Spinal cord (tissue), 9 donors: ENCODE measurements at regions not wholly inside any gene's neighbourhood (a gene's known extent, or its start where the extent isn't known, plus 50 kb on each side); places are given as distances from the start of the nearest gene placed in this dataset.

Experiments
- DNase-seq, 6 donors: peaks; one replicate each; pipeline versions ENCODE4 v3.0.0 to v3.0.0-alpha.2; 2013 to 2015; ENCODE audit warnings: low spot score in 6 of 6, low read depth in 4 of 6
- H3K27ac ChIP-seq: one replicate; pipeline ENCODE4 v1.5.1; 2013; ENCODE audit warnings: low read depth, low read length, control low read depth
- H3K27me3 ChIP-seq: one replicate; pipeline ENCODE4 v1.6.1; 2013; ENCODE audit warnings: low read length; ENCODE audit not compliant: control insufficient read depth, insufficient read depth
- H3K36me3 ChIP-seq: one replicate; pipeline ENCODE4 v1.6.1; 2013; ENCODE audit warnings: low read length; ENCODE audit not compliant: control insufficient read depth, insufficient read depth
- H3K4me1 ChIP-seq: one replicate; pipeline ENCODE4 v1.6.1; 2013; ENCODE audit warnings: low read length; ENCODE audit not compliant: control insufficient read depth, insufficient read depth
- H3K4me3 ChIP-seq: one replicate; pipeline ENCODE4 v1.5.1; 2013; ENCODE audit warnings: low read depth, low read length, control low read depth
- H3K9me3 ChIP-seq: one replicate; pipeline ENCODE4 v1.6.1; 2013; ENCODE audit warnings: low read length; ENCODE audit not compliant: control insufficient read depth, insufficient read depth
- WGBS: methylation state at CpG from one replicate; pipeline ENCODE4 v1.1.5; 2013; ENCODE audit warnings: missing lambda C conversion rate; ENCODE audit not compliant: insufficient coverage; 5-methylcytosine and 5-hydroxymethylcytosine counted together
- donor health status: healthy.

DNA sequence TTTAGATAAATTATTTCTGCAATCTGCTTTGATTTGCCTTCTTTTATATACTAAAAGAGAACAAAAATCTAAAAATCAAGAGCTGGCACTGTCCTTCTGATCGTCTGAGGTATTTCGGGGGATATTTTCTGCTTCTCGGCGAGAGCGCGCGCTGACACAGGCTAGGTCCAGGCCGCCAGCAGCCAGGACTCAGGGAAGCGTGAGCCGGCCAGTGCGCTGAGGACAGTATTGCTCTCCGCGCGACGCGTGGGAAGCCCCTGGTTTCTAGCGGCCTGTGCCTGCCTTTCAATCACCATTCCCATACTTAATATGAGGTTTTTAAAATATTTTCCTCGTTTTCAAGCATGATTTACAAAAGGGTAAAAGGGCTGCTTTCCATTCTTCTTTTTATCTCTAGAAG, 307.3 kb upstream of the IRX1 start:
- H3K4me3 ChIP-seq: no peak overlapping the region
- no peaks in the 10 kb centered on the region for H3K36me3 ChIP-seq
- no peaks in the 10 kb centered on the region for H3K9me3 ChIP-seq
- peaks cover 3% of the 10 kb centered on the region for H3K27me3 ChIP-seq
- WGBS: 98% methylated on average over 11 of the region's 18 CpGs
- no peak for DNase-seq
- no peak overlapping the region for H3K27ac ChIP-seq
- H3K4me1 ChIP-seq: no peaks in the 10 kb centered on the region

DNA sequence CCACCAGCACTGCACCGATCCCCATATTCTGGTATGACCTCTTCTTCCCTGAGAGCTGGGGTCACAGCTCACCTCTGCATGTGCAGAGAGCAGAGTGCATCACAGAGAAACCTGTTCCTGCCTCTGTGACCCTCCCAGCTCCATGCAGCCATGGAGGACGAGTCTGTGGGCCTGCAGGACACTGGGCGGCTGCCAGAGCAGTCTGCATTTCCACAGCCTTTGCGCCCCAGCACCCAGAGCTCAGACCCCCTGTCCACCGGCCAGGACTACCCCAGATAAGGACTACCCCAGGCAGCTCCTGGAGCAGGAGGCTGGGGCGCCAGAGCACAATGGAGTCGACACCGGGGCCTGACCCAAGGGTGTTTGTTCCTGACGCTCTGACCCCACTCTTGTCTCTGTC, 308.1 kb upstream of the IRX1 start:
- 83% methylated on average over 6 of the region's 9 CpGs for WGBS
- H3K9me3 ChIP-seq: no peaks in the 10 kb centered on the region
- no peaks in the 10 kb centered on the region for H3K36me3 ChIP-seq
- DNase-seq: no peak
- no peaks in the 10 kb centered on the region for H3K4me1 ChIP-seq
- H3K27ac ChIP-seq: no peak overlapping the region
- H3K4me3 ChIP-seq: no peak overlapping the region
- H3K27me3 ChIP-seq: peaks cover 3% of the 10 kb centered on the region

DNA sequence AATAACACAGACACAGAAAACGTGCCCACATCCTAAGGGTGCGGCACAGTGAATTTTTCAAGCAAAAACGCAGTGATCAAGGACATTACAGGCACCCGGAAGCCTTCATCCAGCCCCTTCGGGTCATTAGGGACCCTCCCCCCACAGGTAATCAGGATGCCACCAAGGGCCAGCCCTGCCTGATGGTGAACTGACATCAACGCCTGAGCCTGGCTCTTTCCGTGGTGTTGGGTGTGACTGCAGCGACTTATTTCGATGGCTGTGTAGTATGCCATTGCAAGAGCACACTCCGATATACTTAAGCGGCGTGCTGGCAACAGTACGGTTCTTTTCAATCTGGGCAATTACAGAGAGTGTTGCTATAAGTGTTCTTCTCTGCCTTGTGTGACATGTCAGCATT, 310.0 kb upstream of the IRX1 start:
- Histone ChIP-seq H3K27me3 (peaks cover 3% of the 10 kb centered on the region), H3K9me3 (no peaks in the 10 kb centered on the region), H3K36me3 (no peaks in the 10 kb centered on the region), H3K4me3 (no peak overlapping the region), H3K27ac (no peak overlapping the region), H3K4me1 (no peaks in the 10 kb centered on the region)
- DNase-seq: no peak
- WGBS: 97% methylated on average over 12 of the region's 13 CpGs

DNA sequence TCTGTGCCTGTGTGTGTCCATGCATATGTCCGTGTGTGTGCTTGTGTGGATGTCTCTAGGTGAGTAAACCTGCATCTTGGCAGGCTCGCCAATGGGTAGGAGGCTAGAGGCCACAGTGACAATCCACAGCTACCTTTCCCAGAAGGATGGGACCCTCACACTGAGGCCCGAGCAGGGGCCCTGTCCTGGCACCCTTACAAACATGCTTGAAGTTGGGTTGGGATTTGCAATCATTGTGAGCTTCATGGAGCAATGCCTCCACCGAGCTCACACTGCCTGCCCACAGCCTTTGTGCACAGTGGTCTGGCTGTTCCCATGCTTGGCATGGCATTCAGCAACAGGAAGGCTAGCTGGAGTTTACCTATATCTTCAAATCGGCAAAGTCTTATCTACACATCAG, 311.1 kb upstream of the IRX1 start:
- no peaks in the 10 kb centered on the region for H3K9me3 ChIP-seq
- no peaks in the 10 kb centered on the region for H3K36me3 ChIP-seq
- peaks cover 3% of the 10 kb centered on the region for H3K27me3 ChIP-seq
- no peak overlapping the region for H3K4me3 ChIP-seq
- no peak overlapping the region for H3K27ac ChIP-seq
- no peak for DNase-seq
- no peaks in the 10 kb centered on the region for H3K4me1 ChIP-seq
- 87% methylated on average over 3 of the region's 5 CpGs for WGBS

DNA sequence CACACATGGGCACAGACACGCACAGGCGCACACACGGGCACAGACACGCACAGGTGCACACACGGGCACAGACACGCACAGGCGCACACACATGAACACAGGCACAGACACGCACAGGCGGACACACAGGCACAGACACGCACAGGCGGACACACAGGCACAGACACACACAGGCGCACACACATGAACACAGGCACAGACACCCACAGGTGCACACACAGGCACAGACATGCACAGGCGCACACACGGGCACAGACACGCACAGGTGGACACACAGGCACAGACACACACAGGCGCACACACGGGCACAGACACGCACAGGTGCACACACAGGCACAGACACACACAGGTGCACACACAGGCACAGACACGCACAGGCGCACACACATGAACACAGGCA, 312.8 kb upstream of the IRX1 start:
- Histone ChIP-seq H3K9me3 (no peaks in the 10 kb centered on the region), H3K4me3 (no peak overlapping the region), H3K27me3 (peaks cover 3% of the 10 kb centered on the region), H3K4me1 (peaks cover 3% of the 10 kb centered on the region), H3K36me3 (no peaks in the 10 kb centered on the region), H3K27ac (no peak overlapping the region)
- DNase-seq: no peak
- WGBS: 96% methylated on average over 20 of the region's 20 CpGs

DNA sequence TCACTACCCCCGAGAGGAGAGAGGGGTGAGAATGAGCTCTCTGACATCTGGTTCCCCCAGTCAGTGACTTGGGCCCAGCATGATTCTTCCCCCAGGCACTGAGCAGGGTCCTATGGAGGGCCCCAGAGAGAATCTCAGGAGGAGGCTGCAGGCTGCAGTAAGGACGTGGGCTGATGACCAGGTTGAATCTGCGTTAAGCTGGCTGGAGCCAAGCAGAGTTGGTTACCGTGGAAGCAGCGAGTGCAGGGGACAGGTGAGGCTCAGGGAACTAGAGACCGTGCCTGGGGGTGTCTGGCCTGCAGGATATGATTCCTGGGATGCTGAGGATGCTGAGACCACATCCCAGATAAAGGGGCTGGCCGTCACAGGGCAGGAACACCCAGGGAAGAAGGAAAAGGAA, 314.3 kb upstream of the IRX1 start:
- Histone ChIP-seq H3K27me3 (peaks cover 3% of the 10 kb centered on the region), H3K4me3 (no peak overlapping the region), H3K4me1 (peaks cover 8% of the 10 kb centered on the region), H3K27ac (no peak overlapping the region), H3K9me3 (no peaks in the 10 kb centered on the region), H3K36me3 (no peaks in the 10 kb centered on the region)
- 79% methylated on average over 6 of the region's 7 CpGs for WGBS
- DNase-seq: peak in 1 of 6 donors; percentile 51

DNA sequence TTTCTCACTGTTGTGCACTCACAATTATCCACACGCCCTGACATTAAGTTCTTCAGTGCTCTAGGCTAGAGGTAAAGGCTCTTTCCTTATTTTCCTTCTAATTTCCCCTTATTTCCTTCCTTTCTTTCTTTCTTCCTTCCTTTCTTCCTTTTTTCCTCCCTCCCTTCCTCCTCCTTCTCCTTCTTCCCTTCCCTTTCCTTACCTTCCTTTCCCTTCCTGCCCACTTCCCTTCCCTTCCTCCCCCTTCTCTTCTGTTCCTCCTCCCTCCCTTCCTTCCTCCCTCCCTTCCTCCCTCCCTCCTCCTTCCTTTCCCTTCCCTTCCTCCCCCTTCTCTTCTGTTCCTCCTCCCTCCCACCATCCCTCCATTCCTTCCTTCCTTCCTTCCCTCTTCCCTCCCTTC, 317.0 kb upstream of the IRX1 start:
- WGBS: 83% methylated on average over 1 of the region's 1 CpG
- no peak overlapping the region for H3K4me3 ChIP-seq
- H3K27ac ChIP-seq: no peak overlapping the region
- no peaks in the 10 kb centered on the region for H3K9me3 ChIP-seq
- DNase-seq: no peak
- H3K36me3 ChIP-seq: no peaks in the 10 kb centered on the region
- H3K4me1 ChIP-seq: peaks cover 8% of the 10 kb centered on the region
- no peaks in the 10 kb centered on the region for H3K27me3 ChIP-seq

DNA sequence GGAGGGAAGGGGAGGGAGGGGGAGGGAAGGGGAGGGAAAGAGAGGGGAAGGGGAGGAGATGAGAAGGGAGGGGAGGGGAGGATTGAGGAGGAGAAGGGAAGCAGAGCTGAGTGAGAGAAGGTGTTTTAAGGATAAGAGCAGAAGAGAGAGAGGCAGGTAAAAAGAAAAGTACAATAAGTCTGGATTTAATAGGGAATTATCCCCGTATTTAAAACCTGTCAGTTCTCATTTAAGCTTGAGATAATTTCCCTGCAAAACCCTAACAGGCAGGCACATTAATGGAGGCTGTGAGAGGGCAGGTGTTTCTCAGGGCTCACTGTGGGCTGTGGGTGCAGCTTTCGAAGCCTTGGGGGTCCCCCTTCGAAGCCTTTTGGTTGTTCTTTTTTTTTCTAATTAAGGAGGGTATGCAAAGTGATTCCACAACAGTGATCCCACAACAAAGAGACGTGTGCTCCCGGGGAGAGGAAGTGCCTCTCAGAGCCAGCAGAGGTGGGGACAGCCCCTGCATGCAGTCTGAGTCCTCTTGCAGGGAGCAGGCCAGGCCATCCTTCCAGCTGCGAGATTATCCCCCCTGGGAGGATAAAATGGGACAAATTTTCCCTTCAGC, 317.9 kb upstream of the IRX1 start:
- H3K27me3 ChIP-seq: no peaks in the 10 kb centered on the region
- 15% methylated on average over 5 of the region's 6 CpGs for WGBS
- H3K4me1 ChIP-seq: peaks cover 8% of the 10 kb centered on the region
- DNase-seq: peak in 2 of 6 donors; percentile 6 to 63
- H3K4me3 ChIP-seq: no peak overlapping the region
- no peaks in the 10 kb centered on the region for H3K36me3 ChIP-seq
- H3K9me3 ChIP-seq: no peaks in the 10 kb centered on the region
- H3K27ac ChIP-seq: no peak overlapping the region

DNA sequence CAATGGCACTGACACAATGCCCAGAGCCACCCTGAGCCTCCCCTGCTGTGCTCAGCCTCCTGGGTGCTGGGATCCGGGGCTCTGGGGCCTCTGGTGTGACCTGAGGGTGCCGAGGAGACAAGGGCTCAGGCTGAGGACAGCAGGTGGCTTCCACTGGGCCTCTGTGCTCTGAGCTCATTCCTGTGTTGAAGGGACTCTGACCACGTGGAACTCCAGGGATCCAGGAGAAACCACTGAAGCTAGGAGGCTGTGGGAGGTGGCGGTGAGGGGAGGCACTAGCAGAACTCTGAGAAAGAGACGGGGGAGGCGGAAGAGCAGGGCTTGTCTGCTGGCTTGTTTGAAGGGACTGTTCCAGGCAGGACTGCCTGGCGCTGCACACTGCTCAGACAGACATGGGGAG, 318.7 kb upstream of the IRX1 start:
- DNase-seq: no peak
- Histone ChIP-seq H3K4me1 (peaks cover 8% of the 10 kb centered on the region), H3K4me3 (no peak overlapping the region), H3K27me3 (no peaks in the 10 kb centered on the region), H3K27ac (no peak overlapping the region), H3K36me3 (no peaks in the 10 kb centered on the region), H3K9me3 (no peaks in the 10 kb centered on the region)
- 67% methylated on average over 7 of the region's 7 CpGs for WGBS

DNA sequence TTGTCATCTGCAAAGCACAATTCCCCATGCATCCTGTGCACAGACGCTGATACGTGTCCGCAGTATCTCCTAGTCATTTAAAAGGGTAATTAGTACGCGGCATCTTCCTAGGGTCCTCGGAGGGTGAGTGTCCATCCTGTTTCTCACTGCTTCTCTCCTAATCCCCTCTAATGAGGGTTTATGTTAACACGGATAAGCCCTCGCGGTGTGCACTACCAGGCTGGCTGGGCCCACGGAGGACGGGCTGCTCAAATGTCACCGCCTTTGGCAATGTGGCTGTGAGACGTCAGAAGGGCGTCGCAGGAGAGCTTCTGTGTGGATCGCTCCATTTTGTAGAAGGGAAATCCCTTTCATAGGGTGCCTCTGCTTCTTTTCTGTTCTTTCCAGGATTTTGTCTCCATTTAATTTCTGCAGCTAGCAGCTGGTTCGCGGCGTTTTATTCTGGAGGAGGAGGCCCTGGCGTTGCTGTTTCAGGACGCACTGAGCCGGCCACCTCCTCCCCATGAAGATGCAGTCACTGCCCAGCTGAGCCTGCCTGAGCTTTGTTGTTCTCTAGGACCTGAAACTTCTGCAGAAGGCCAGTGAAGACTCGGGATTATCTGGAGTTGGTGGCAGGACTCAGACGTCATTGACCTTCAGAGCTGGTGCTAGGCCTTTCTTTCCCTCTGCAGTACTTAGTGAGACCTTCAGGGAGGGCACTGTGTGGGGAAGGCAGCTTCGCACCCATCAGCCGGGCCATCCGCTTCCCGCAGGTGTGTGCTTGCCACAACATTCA, 326.1 kb upstream of the IRX1 start:
- Histone ChIP-seq H3K27ac (no peak overlapping the region), H3K4me1 (no peaks in the 10 kb centered on the region), H3K36me3 (no peaks in the 10 kb centered on the region), H3K4me3 (no peak overlapping the region), H3K27me3 (no peaks in the 10 kb centered on the region), H3K9me3 (no peaks in the 10 kb centered on the region)
- DNase-seq: no peak
- 82% methylated on average over 21 of the region's 28 CpGs for WGBS
